Natural killer cell treated with Interleukin-12 subunit alpha and Interleukin-12 subunit beta and Interleukin-15 and Interleukin-18, amount 100 ng/mL, for 72 hours (primary cell): ENCODE measurements at regions not wholly inside any gene's neighbourhood (a gene's known extent, or its start where the extent isn't known, plus 50 kb on each side); places are given as distances from the start of the nearest gene placed in this dataset.

ENCODE experiments used
- ATAC-seq, 2 donors: fragments of 150-1000 bp; cut with Tn5 transposase in 1 of 2; sonication (Bioruptor Pico), chemical (Tn5 transposase) in 1 of 2; 2 replicates each; pipeline ENCODE4 v1.10.0; 2021
- DNase-seq: peaks from one replicate; pipeline ENCODE4 v3.0.0; 2022; ENCODE audit warnings: low spot score
- H3K27ac Mint-ChIP-seq, 2 donors: 1 replicate in 1 of 2; 2 replicates in 1 of 2; pipeline ENCODE4 v1.8.0; 2022; ENCODE audit warnings: mixed read lengths in 2 of 2, mild to moderate bottlenecking in 1 of 2, moderate library complexity in 1 of 2
- H3K27me3 Mint-ChIP-seq, 2 donors: 1 replicate in 1 of 2; 2 replicates in 1 of 2; pipeline ENCODE4 v1.8.0; 2022; ENCODE audit warnings: mixed read lengths in 2 of 2
- H3K36me3 Mint-ChIP-seq: one replicate; pipeline ENCODE4 v1.8.0; 2022; ENCODE audit warnings: mixed read lengths
- H3K4me1 Mint-ChIP-seq, 2 donors: 1 replicate in 1 of 2; 2 replicates in 1 of 2; pipeline ENCODE4 v1.8.0; 2022; ENCODE audit warnings: low read depth in 2 of 2, mixed read lengths in 2 of 2, mild to moderate bottlenecking in 1 of 2
- H3K4me3 Mint-ChIP-seq: one replicate; pipeline ENCODE4 v1.8.0; 2022; ENCODE audit warnings: mixed read lengths
- H3K9me3 Mint-ChIP-seq: 2 replicates; pipeline ENCODE4 v1.8.0; 2022; ENCODE audit warnings: mixed read lengths

DNA sequence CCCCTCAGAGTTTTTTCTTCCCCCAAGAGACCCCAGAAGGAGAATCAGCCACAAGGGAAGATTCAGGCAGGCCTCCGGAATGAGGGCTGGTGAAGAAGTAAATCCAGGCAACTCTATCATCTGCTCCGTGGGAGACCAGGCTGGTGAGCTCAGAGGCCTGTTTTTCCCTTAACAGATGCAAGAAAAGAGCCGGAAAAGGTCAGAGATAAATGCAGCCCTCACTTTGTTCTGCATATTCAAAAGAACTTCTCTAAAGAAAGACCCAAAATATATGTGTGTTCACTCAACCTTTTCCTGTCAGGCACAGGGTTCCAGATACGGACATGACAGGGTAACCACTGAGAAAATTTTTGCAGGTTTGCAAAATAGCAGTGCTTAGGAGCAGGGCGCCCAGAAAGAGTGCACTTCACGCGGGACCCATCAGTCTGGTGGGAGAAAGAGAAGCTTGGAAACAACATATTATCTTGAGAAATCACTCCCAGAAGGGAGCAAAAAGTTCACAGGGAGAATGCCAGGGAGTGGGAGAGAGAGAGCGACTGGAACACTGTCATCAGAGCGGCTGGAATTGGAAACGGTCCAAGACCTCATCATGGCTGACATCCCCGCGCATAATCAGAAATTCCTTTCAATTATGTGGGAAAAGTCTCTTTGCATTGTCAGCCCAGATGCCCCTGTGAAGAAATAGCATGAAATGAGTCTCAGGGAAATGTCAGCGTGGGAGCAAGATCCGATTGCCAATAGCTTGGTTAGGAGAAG, 244.8 kb upstream of the SLC14A2 start:
- ATAC-seq: no peak
- no peaks in the 10 kb centered on the region for H3K4me1 Mint-ChIP-seq

GRCh38 chr18:45373286-45373880, 241.9 kb upstream of the SLC14A2 start:
- no peak overlapping the region for H3K27ac Mint-ChIP-seq
- no peak overlapping the region for H3K4me3 Mint-ChIP-seq
- peaks cover 20 to 56% of the 10 kb centered on the region in 2 donors for H3K27me3 Mint-ChIP-seq
- no peaks in the 10 kb centered on the region for H3K4me1 Mint-ChIP-seq
- no peaks in the 10 kb centered on the region for H3K36me3 Mint-ChIP-seq
- no peaks in the 10 kb centered on the region for H3K9me3 Mint-ChIP-seq
- no peak for DNase-seq
- ATAC-seq: no peak

More for the DNA sequence above, 244.8 kb upstream of the SLC14A2 start:
- Mint-ChIP-seq H3K9me3 (no peaks in the 10 kb centered on the region), H3K27ac (no peak overlapping the region), H3K4me3 (no peak overlapping the region), H3K36me3 (no peaks in the 10 kb centered on the region), H3K27me3 (peaks cover 13 to 35% of the 10 kb centered on the region in 2 donors)
- DNase-seq: no peak

- H3K4me1 Mint-ChIP-seq: no peaks in the 10 kb centered on the region
- H3K9me3 Mint-ChIP-seq: no peaks in the 10 kb centered on the region
Observed at GRCh38 chr18:45374236-45374635, 241.0 kb upstream of the SLC14A2 start.

GRCh38 chr18:45374878-45375630, 240.2 kb upstream of the SLC14A2 start:
- H3K27me3 Mint-ChIP-seq: peaks cover 16 to 59% of the 10 kb centered on the region in 2 donors

More at GRCh38 chr18:45374236-45374635, 241.0 kb upstream of the SLC14A2 start:
- Mint-ChIP-seq H3K4me3 (no peak overlapping the region), H3K27me3 (peaks cover 17 to 61% of the 10 kb centered on the region in 2 donors), H3K36me3 (no peaks in the 10 kb centered on the region), H3K27ac (no peak overlapping the region)
- ATAC-seq: no peak
- no peak for DNase-seq

GRCh38 chr18:45376193-45376592, 239.1 kb upstream of the SLC14A2 start:
- H3K4me1 Mint-ChIP-seq: no peaks in the 10 kb centered on the region
- H3K36me3 Mint-ChIP-seq: no peaks in the 10 kb centered on the region
- no peaks in the 10 kb centered on the region for H3K9me3 Mint-ChIP-seq
- no peak overlapping the region for H3K27ac Mint-ChIP-seq
- peaks cover 13 to 50% of the 10 kb centered on the region in 2 donors for H3K27me3 Mint-ChIP-seq
- DNase-seq (no peak), ATAC-seq (no peak)
- no peak overlapping the region for H3K4me3 Mint-ChIP-seq

More at GRCh38 chr18:45374878-45375630, 240.2 kb upstream of the SLC14A2 start:
- Mint-ChIP-seq H3K9me3 (no peaks in the 10 kb centered on the region), H3K4me1 (no peaks in the 10 kb centered on the region), H3K36me3 (no peaks in the 10 kb centered on the region), H3K27ac (no peak overlapping the region), H3K4me3 (no peak overlapping the region)
- DNase-seq (no peak), ATAC-seq (no peak)

DNA sequence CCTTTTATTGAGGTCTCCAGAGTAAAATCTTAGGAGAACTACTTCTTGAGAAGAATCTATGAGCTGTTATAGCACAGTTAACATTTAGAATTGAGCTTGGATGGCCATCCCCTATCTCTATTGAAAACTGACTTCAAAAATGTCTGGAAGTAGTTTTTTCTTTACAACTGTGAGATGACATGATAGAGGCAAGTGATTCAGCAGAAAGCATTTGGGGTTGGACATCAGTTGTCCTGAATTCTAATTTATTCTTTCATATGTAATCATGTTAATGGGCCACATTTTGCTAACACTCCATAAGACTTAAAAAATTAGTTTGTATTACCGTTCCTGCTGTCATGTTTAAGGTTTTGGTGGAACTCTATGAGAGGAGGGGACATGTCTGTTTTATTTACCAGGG, 237.0 kb upstream of the SLC14A2 start:
- Mint-ChIP-seq H3K36me3 (no peaks in the 10 kb centered on the region), H3K27me3 (peaks cover 13 to 47% of the 10 kb centered on the region in 2 donors), H3K27ac (no peak overlapping the region), H3K4me3 (no peak overlapping the region), H3K4me1 (peaks cover 0 to 3% of the 10 kb centered on the region in 2 donors), H3K9me3 (no peaks in the 10 kb centered on the region)
- ATAC-seq: no peak
- DNase-seq: no peak

DNA sequence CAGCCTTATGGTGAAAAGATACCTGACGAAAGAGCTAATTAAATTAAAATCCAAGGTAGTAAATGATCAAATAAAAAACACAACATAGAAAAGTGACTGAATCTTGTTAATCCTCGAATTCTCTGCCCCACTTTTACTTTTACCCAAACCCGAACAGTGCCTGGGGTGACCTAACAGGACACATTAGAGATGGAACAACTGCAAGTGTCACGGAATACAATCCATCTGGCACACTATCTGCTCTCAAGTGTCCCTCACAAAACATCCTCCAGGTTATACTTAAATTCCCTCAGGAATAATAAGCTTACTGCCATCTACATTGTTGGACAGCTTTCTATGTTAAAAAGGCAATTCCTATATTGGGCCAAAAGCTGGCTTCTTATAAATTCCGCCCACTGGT, 236.3 kb upstream of the SLC14A2 start:
- DNase-seq (no peak), ATAC-seq (no peak)
- no peak overlapping the region for H3K27ac Mint-ChIP-seq
- H3K4me3 Mint-ChIP-seq: no peak overlapping the region
- peaks cover 0 to 3% of the 10 kb centered on the region in 2 donors for H3K4me1 Mint-ChIP-seq
- no peaks in the 10 kb centered on the region for H3K36me3 Mint-ChIP-seq
- H3K9me3 Mint-ChIP-seq: no peaks in the 10 kb centered on the region
- peaks cover 18 to 48% of the 10 kb centered on the region in 2 donors for H3K27me3 Mint-ChIP-seq

- H3K27me3 Mint-ChIP-seq: peaks cover 23 to 56% of the 10 kb centered on the region in 2 donors
- DNase-seq (no peak), ATAC-seq (peak in 1 of 2 donors; percentile 47)
- no peak overlapping the region for H3K4me3 Mint-ChIP-seq
- H3K27ac Mint-ChIP-seq: no peak overlapping the region
- H3K4me1 Mint-ChIP-seq: peaks cover 0 to 3% of the 10 kb centered on the region in 2 donors
- no peaks in the 10 kb centered on the region for H3K9me3 Mint-ChIP-seq
- H3K36me3 Mint-ChIP-seq: no peaks in the 10 kb centered on the region
Observed at GRCh38 chr18:45379903-45380302, 235.4 kb upstream of the SLC14A2 start.

GRCh38 chr18:45381282-45381681, 234.0 kb upstream of the SLC14A2 start:
- ATAC-seq: no peak

GRCh38 chr18:45383228-45383627, 232.0 kb upstream of the SLC14A2 start:
- H3K27ac Mint-ChIP-seq: no peak overlapping the region
- H3K36me3 Mint-ChIP-seq: no peaks in the 10 kb centered on the region
- no peak for ATAC-seq
- H3K4me3 Mint-ChIP-seq: no peak overlapping the region
- peaks cover 25 to 36% of the 10 kb centered on the region in 2 donors for H3K27me3 Mint-ChIP-seq
- H3K4me1 Mint-ChIP-seq: peaks cover 0 to 3% of the 10 kb centered on the region in 2 donors
- no peak for DNase-seq
- no peaks in the 10 kb centered on the region for H3K9me3 Mint-ChIP-seq

More at GRCh38 chr18:45381282-45381681, 234.0 kb upstream of the SLC14A2 start:
- Mint-ChIP-seq H3K4me3 (no peak overlapping the region), H3K9me3 (no peaks in the 10 kb centered on the region), H3K4me1 (peaks cover 0 to 3% of the 10 kb centered on the region in 2 donors), H3K27ac (no peak overlapping the region), H3K36me3 (no peaks in the 10 kb centered on the region), H3K27me3 (peaks cover 34 to 55% of the 10 kb centered on the region in 2 donors)
- no peak for DNase-seq

DNA sequence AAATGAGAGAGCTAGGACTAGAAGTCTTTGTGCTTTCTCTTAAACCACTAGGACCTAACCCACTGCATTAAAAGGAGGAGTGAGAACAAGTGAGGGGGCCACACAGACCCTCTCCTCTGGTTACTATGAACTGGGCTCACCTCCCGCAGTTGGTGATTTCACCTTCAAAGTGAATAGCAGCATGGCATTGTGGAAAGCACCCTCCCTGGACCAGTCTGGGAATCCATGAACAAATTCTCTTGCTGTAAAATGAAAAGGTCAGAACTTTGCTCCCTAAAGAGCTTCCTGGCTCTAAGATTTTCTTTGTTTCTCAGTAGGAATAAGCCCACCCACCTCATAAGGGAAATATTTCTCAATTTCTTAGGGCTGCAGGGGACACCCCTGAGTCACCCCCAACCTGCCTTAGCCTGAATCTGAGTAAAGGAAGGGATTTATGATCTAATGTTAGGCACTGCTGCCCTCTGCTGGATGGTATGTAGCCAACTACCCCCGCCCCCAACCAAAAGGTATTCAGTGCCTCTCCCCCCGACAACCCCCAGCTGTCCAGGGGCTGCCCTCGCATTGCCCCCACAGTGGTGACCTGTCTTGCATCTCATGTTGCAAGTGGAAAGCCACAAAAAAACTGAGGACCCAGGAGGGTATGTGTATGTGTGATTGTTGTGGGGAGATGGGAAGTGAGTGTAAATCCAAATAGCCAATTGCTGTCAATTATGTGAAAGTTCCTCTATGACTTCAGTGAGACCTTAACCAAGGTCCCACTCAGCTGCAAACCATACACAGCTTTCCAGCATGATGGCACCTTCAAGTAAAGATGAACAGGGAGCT, 230.9 kb upstream of the SLC14A2 start:
- H3K36me3 Mint-ChIP-seq: no peaks in the 10 kb centered on the region
- no peak overlapping the region for H3K4me3 Mint-ChIP-seq
- ATAC-seq (peak; percentile 54 to 70), DNase-seq (peak; percentile 61)
- H3K27me3 Mint-ChIP-seq: peaks cover 26 to 27% of the 10 kb centered on the region in 2 donors
- H3K9me3 Mint-ChIP-seq: no peaks in the 10 kb centered on the region
- H3K4me1 Mint-ChIP-seq: peaks cover 0 to 3% of the 10 kb centered on the region in 2 donors
- no peak overlapping the region for H3K27ac Mint-ChIP-seq

GRCh38 chr18:45384962-45385315, 230.3 kb upstream of the SLC14A2 start:
- no peaks in the 10 kb centered on the region for H3K36me3 Mint-ChIP-seq
- no peaks in the 10 kb centered on the region for H3K9me3 Mint-ChIP-seq
- H3K27me3 Mint-ChIP-seq: peaks cover 25 to 28% of the 10 kb centered on the region in 2 donors
- H3K4me3 Mint-ChIP-seq: no peak overlapping the region
- H3K27ac Mint-ChIP-seq: no peak overlapping the region
- ATAC-seq: no peak
- DNase-seq: no peak
- peaks cover 0 to 3% of the 10 kb centered on the region in 2 donors for H3K4me1 Mint-ChIP-seq

DNA sequence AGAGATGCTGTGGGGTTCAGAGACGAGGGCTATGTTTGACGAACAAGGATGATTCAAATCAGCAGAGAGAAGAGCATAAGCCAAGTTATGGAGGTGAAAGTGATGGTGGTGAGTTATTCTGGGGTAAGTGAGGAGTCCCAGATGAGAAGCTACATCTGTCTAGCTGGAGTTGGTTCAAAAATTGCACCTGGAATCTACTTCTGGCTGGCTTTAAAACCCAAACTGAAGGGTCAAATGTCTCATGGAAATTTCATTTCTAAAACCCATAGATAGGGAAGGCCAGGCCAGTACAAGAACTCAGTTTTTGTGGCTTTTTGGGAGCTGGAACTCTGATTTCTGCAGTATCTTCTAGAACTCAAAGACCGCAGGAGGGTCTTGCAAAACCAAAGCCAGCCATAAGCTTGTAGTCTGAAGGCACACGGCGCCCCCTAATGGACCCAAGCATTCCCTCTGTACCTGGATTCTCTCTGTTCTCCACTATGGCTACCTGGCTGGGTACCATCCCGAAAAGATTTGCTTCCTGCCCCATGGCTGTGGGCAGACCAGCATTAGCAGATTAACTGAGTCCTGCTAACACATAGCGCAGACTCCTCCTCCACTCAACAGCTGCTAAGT, 229.1 kb upstream of the SLC14A2 start:
- no peaks in the 10 kb centered on the region for H3K9me3 Mint-ChIP-seq
- H3K27me3 Mint-ChIP-seq: peaks cover 25 to 28% of the 10 kb centered on the region in 2 donors
- no peaks in the 10 kb centered on the region for H3K36me3 Mint-ChIP-seq
- H3K27ac Mint-ChIP-seq: no peak overlapping the region
- DNase-seq (no peak), ATAC-seq (peak in 1 of 2 donors; percentile 40)
- peaks cover 0 to 3% of the 10 kb centered on the region in 2 donors for H3K4me1 Mint-ChIP-seq
- no peak overlapping the region for H3K4me3 Mint-ChIP-seq
